GM18861 (cell line): ENCODE measurements at regions not wholly inside any gene's neighbourhood (a gene's known extent, or its start where the extent isn't known, plus 50 kb on each side); places are given as distances from the start of the nearest gene placed in this dataset.
"Not testable (repeated sequence)": the region's sequence is repeated elsewhere in the genome, so short reads cannot be mapped to it uniquely, and the experiment has no call there.

Source experiments
- ATAC-seq: cut with Tn5 transposase; IDR thresholded peaks from one replicate; pipeline ENCODE4 v1.9.1; 2021; ENCODE audit not compliant: unreplicated experiment

GRCh38 chr12:73460212-73460611 is 1077.4 kb upstream of the ATXN7L3B start:
- no peak for ATAC-seq

GRCh38 chr12:73465106-73465505 is 1072.5 kb upstream of the ATXN7L3B start:
- no peak for ATAC-seq

- ATAC-seq: no peak
Measured at GRCh38 chr12:73486256-73486655, 1051.4 kb upstream of the ATXN7L3B start.

GRCh38 chr12:73506611-73507010 is 1031.0 kb upstream of the ATXN7L3B start:
- ATAC-seq: no peak

- no peak for ATAC-seq
Measured at GRCh38 chr12:73514672-73515071, 1023.0 kb upstream of the ATXN7L3B start.

GRCh38 chr12:73517859-73518258 is 1019.8 kb upstream of the ATXN7L3B start:
- ATAC-seq: no peak

GRCh38 chr12:73529231-73529630 is 1008.4 kb upstream of the ATXN7L3B start:
- ATAC-seq: no peak

GRCh38 chr12:73529954-73530353 is 1007.7 kb upstream of the ATXN7L3B start:
- no peak for ATAC-seq

GRCh38 chr12:73531752-73532151 is 1005.9 kb upstream of the ATXN7L3B start:
- no peak for ATAC-seq

GRCh38 chr12:73547421-73547820 is 990.2 kb upstream of the ATXN7L3B start:
- no peak for ATAC-seq

- ATAC-seq: no peak
Measured at GRCh38 chr12:73585136-73585535, 952.5 kb upstream of the ATXN7L3B start.

- ATAC-seq: no peak
Measured at GRCh38 chr12:73589220-73589619, 948.4 kb upstream of the ATXN7L3B start.

GRCh38 chr12:73598626-73599025 is 939.0 kb upstream of the ATXN7L3B start:
- ATAC-seq: no peak

- ATAC-seq: no peak
Measured at GRCh38 chr12:73599268-73599667, 938.4 kb upstream of the ATXN7L3B start.

GRCh38 chr12:73605925-73606324 is 931.7 kb upstream of the ATXN7L3B start:
- ATAC-seq: not testable (repeated sequence)

GRCh38 chr12:73612551-73612950 is 925.1 kb upstream of the ATXN7L3B start:
- ATAC-seq: no peak

- ATAC-seq: no peak
Measured at GRCh38 chr12:73623421-73623820, 914.2 kb upstream of the ATXN7L3B start.

GRCh38 chr12:73625226-73625625 is 912.4 kb upstream of the ATXN7L3B start:
- ATAC-seq: no peak

GRCh38 chr12:73629171-73629570 is 908.5 kb upstream of the ATXN7L3B start:
- no peak for ATAC-seq

- no peak for ATAC-seq
Measured at GRCh38 chr12:73629893-73630831, 907.5 kb upstream of the ATXN7L3B start.

- ATAC-seq: no peak
Measured at GRCh38 chr12:73632191-73632590, 905.4 kb upstream of the ATXN7L3B start.

- ATAC-seq: no peak
Measured at GRCh38 chr12:73632661-73633060, 905.0 kb upstream of the ATXN7L3B start.

GRCh38 chr12:73639397-73639796 is 898.2 kb upstream of the ATXN7L3B start:
- not testable (repeated sequence) for ATAC-seq
